Vagina (tissue), 2 donors: ENCODE measurements at regions not wholly inside any gene's neighbourhood (a gene's known extent, or its start where the extent isn't known, plus 50 kb on each side); places are given as distances from the start of the nearest gene placed in this dataset.
"Not testable (repeated sequence)": the region's sequence is repeated elsewhere in the genome, so short reads cannot be mapped to it uniquely, and the experiment has no call there.

Experiments
- POLR2A ChIP-seq, 2 donors: fragments of 450-650 bp; IDR thresholded peaks; one replicate each; pipeline ENCODE4 v1.6.1; 2017; ENCODE audit warnings: antibody characterized with exemption in 2 of 2, mild to moderate bottlenecking in 2 of 2, moderate library complexity in 2 of 2
- TF ChIP-seq, protein P1 (sequence below), 3 experiments: fragments of 450-650 bp in 2 of 3; fragments of 200-600 bp in 1 of 3; sonication (generic) in 1 of 3; IDR thresholded peaks; one replicate each; pipeline ENCODE4 v1.5.1; 2017 to 2019; ENCODE audit warnings: antibody characterized with exemption in 3 of 3, mild to moderate bottlenecking in 2 of 3, moderate library complexity in 2 of 3

DNA sequence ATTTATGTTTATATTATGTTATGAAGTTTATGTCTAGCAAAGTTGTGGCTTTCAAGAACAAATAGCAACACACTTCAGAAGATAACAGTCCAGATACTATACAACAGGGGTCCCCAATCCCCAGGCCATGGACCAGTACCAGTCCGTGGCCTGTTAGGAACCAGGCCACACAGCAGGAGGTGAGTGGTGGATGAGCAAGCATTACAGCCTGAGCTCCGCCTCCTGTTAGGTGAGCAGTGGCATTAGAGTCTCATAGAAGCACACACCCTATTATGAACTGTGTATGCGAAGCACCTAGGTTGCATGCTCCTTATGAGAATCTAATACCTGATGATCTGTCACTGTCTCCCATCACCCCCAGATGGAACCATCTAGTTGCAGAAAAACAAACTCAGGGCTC is 159.0 kb upstream of the C14orf180 start:
- TF ChIP-seq, protein P1, sequence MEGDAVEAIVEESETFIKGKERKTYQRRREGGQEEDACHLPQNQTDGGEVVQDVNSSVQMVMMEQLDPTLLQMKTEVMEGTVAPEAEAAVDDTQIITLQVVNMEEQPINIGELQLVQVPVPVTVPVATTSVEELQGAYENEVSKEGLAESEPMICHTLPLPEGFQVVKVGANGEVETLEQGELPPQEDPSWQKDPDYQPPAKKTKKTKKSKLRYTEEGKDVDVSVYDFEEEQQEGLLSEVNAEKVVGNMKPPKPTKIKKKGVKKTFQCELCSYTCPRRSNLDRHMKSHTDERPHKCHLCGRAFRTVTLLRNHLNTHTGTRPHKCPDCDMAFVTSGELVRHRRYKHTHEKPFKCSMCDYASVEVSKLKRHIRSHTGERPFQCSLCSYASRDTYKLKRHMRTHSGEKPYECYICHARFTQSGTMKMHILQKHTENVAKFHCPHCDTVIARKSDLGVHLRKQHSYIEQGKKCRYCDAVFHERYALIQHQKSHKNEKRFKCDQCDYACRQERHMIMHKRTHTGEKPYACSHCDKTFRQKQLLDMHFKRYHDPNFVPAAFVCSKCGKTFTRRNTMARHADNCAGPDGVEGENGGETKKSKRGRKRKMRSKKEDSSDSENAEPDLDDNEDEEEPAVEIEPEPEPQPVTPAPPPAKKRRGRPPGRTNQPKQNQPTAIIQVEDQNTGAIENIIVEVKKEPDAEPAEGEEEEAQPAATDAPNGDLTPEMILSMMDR (IDR thresholded peaks at IDR 0.05) = not testable (repeated sequence)
- not testable (repeated sequence) for TF ChIP-seq POLR2A (IDR thresholded peaks at IDR 0.05)
